Urinary bladder (tissue), 3 donors: ENCODE measurements at regions not wholly inside any gene's neighbourhood (a gene's known extent, or its start where the extent isn't known, plus 50 kb on each side); places are given as distances from the start of the nearest gene placed in this dataset.

Experiments
- DNase-seq: peaks from one replicate; pipeline ENCODE4 v3.0.0-alpha.2; 2015; ENCODE audit errors: extremely low spot score
- H3K27ac ChIP-seq: one replicate; pipeline ENCODE4 v1.5.1; 2013; ENCODE audit warnings: low read depth, mild to moderate bottlenecking, moderate library complexity
- H3K36me3 ChIP-seq: one replicate; pipeline ENCODE4 v1.6.1; 2013; ENCODE audit warnings: mild to moderate bottlenecking, moderate library complexity; ENCODE audit not compliant: insufficient read depth
- H3K4me1 ChIP-seq: one replicate; pipeline ENCODE4 v1.6.1; 2013; ENCODE audit warnings: mild to moderate bottlenecking, moderate library complexity; ENCODE audit not compliant: insufficient read depth
- H3K4me3 ChIP-seq: one replicate; pipeline ENCODE4 v1.5.1; 2013; ENCODE audit warnings: low read depth, low read length
- WGBS: extraction: QIAGEN DNeasy Blood & Tissue Kit; methylation state at CpG from one replicate; pipeline ENCODE4 v1.1.7; 2013; 5-methylcytosine and 5-hydroxymethylcytosine counted together
- donor health status: healthy with polysubstance abuse.
- donor health status: healthy.

DNA sequence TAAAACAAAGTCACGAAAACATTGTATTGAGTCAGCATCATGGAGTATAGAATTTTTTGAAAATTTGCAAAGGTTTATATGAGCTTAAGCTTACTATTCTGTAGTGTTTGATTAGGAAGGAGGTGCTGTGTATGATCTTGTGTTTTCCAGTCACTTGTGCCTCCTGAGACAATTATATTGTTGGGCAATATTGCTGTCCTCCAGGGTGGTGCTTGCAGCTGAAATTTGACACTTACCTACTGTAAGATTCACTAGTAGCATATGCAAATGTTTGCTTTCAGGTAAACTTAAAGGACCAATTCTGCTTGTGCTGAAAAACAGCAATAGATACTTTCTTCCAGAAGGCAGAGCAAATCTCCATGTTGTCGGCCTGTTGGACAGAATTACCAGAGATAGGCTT is 268.0 kb downstream of the TGFB2 start:
- DNase-seq: no peak
- Histone ChIP-seq H3K4me3 (no peak overlapping the region), H3K4me1 (no peaks in the 10 kb centered on the region), H3K27ac (no peak overlapping the region), H3K36me3 (no peaks in the 10 kb centered on the region)
- 90% methylated on average over 2 of the region's 2 CpGs for WGBS

DNA sequence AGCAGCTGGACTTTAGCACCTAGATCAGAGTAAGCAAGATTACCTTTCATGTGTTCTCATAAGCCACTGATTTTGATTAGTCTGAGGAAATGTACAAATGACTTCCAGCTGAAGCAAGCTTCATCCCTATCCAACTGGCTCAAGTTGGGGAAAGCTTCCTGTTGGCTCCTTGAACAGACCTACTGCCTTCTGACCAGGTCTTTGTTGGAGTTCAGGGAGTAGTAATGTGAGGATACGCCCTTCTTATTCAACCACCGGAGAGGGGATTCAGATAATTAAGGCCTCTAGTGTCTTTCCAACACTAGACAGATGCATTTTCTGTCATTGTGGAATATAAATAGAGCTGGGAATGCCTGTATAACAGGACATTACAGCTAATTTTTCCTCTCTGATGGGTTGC is 268.9 kb downstream of the TGFB2 start:
- no peak for DNase-seq
- 91% methylated on average over 2 of the region's 2 CpGs for WGBS
- Histone ChIP-seq H3K4me1 (no peaks in the 10 kb centered on the region), H3K27ac (no peak overlapping the region), H3K4me3 (no peak overlapping the region), H3K36me3 (no peaks in the 10 kb centered on the region)

DNA sequence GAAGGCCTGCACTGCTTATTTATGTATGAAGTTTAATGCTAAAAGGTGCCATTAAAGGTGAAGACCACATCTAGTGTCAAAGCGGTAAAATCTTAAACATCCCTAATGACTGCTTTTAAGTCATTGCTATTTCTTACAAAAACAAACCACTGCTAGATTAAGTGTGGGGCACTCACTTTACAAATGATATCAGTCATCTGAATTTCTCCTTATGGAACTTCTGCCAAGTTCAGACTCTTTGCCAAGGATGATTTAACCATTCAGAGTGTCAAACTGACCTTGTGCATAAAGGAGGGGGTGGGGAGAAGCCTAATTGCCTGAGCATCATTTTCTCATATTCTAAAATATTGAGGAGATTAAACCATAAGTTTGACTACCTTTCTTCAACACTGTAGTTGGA is 271.5 kb downstream of the TGFB2 start:
- Histone ChIP-seq H3K36me3 (no peaks in the 10 kb centered on the region), H3K27ac (no peak overlapping the region), H3K4me1 (no peaks in the 10 kb centered on the region), H3K4me3 (no peak overlapping the region)
- WGBS: 61% methylated on average over 1 of the region's 1 CpG
- no peak for DNase-seq

DNA sequence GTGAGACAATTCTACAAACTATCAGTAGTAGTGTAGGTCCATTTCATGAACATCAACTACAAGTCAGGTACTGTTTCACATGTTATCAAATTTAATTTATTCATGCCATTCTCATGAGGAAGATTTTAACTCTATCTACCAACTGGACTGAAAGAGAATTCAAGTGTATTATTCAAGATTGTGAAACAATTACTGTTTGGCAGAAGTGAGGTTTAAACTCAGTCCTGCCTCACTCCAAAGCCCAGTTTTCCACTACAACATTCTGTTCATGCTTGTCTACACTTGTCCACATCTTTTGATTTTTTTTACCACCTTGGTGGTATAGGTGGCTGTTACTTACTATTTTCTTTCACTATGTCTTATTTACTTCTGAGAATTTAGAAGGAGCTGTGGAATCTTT is 272.9 kb downstream of the TGFB2 start:
- Histone ChIP-seq H3K4me3 (no peak overlapping the region), H3K27ac (no peak overlapping the region), H3K36me3 (no peaks in the 10 kb centered on the region), H3K4me1 (no peaks in the 10 kb centered on the region)
- no peak for DNase-seq

DNA sequence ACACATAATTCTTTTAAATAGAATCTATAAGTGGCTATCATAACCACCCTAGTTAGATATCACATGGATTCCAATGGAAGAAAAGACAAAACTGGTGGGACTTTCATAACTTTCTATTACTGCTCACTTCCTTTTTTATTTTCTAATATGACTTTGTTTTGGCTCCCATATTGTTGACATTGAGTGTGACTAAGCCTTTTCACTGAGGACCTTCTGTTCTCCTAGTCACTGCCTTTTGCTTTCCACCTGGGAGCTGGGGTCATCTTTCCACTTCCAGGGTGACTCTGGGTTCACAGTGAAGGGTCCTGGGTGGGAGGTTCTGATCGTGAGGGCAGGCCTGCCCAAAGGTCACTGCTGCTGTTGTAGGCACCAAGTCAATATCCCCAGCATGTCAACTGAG is 275.8 kb downstream of the TGFB2 start:
- Histone ChIP-seq H3K36me3 (no peaks in the 10 kb centered on the region), H3K27ac (no peak overlapping the region), H3K4me3 (no peak overlapping the region), H3K4me1 (no peaks in the 10 kb centered on the region)
- 83% methylated on average over 1 of the region's 1 CpG for WGBS
- DNase-seq: no peak

DNA sequence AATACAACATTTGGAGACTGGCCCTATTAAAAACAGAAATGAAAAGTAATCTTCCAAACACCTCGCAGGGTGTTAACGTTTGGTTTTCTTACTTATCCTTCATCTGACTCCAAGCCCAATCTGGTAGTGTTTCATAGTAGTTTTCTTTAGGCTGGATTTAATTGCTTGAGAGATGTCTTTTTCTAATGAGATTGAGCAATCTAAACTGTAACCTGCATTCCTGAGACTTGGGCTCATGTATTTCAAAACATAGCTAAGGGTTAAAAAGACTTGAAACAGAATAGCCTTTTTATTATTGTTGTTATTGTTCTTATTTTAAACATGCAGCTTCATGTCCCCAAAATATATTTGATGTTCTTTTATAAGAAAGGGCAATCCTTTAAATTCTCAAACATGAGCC is 278.9 kb downstream of the TGFB2 start:
- no peak overlapping the region for H3K27ac ChIP-seq
- 78% methylated on average over 2 of the region's 2 CpGs for WGBS
- no peaks in the 10 kb centered on the region for H3K4me1 ChIP-seq
- no peak overlapping the region for H3K4me3 ChIP-seq
- no peak for DNase-seq
- no peaks in the 10 kb centered on the region for H3K36me3 ChIP-seq

DNA sequence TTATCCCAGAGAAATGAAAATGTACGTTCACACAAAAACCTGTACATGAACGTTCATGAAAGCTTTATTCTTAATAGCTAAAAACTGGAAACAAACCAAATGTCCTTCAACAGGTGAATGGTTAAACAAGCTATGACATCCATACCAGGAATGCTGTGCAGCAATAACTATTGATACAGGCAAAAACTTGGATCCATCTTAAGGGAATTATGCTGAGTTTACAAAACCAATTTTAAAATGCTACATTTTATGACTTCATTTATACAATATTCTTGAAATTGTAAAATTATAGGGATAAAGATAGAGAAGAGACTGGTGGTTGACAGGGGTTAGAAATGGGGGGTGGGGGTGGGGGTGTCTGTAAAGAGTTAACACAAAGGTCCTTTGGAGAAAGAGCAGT is 280.3 kb downstream of the TGFB2 start:
- 76% methylated on average over 2 of the region's 2 CpGs for WGBS

DNA sequence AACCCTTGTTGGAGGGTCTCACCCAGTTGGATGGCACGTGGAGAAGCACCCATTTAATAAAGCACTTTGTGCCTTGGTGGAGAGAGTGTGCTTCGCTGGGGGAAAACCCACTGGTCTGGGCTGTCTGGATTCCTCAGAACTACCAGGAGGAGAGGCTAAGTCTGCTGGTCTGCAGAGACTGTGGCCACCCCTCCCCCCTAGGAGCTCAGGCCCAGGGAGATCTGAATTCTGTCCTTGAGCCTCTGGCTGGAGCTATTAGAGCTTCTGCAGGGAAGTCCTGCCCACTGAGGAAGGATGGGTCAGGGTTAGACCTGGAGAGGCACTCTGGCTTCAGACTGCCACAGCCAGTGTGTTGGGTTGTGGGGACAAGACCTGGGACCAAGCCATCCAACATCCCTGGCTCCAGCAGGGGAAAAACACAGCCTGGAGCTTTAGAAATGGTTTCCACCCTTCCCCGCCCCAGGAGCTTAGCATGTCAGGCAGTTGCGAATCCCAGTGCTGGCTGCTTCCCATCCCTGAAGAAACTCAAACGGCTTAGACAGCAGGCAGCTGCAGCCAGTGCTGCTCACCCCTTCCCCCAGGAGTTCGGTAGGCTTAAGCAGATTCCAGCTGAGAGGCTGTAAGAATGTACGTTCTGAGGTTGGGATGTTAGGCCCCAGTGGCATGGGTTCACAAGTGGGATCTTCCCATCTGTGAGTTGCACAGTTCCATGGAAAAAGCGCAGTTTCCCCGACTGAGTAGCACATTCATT is 288.3 kb downstream of the TGFB2 start:
- no peak for DNase-seq
- Histone ChIP-seq H3K36me3 (no peaks in the 10 kb centered on the region), H3K4me1 (no peaks in the 10 kb centered on the region), H3K27ac (no peak overlapping the region), H3K4me3 (no peak overlapping the region)
- 49% methylated on average over 9 of the region's 9 CpGs for WGBS

More for the DNA sequence above, 280.3 kb downstream of the TGFB2 start:
- Histone ChIP-seq H3K27ac (no peak overlapping the region), H3K36me3 (no peaks in the 10 kb centered on the region), H3K4me1 (no peaks in the 10 kb centered on the region), H3K4me3 (no peak overlapping the region)
- DNase-seq: no peak

DNA sequence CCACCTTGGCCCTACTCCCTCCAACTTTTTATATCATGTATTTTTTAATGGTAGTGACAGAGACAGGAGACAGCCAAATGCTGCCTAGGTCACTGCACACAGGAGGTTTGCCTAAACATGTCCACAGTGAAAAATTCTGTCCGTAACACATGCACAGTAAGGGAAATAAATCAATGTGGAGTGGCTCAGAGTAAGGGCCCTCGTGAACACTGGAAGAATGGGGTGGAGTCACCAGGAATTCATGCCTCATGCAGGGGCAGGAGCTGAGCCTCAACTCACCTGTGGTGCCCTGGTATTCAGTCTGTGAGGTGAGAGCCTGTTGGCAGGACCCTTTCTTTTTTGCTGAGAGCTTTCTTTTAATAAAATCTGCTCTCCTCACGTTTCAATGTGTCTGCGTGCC is 289.1 kb downstream of the TGFB2 start:
- Histone ChIP-seq H3K36me3 (no peaks in the 10 kb centered on the region), H3K4me3 (no peak overlapping the region), H3K4me1 (no peaks in the 10 kb centered on the region), H3K27ac (no peak overlapping the region)
- WGBS: 65% methylated on average over 4 of the region's 4 CpGs
- DNase-seq: no peak

DNA sequence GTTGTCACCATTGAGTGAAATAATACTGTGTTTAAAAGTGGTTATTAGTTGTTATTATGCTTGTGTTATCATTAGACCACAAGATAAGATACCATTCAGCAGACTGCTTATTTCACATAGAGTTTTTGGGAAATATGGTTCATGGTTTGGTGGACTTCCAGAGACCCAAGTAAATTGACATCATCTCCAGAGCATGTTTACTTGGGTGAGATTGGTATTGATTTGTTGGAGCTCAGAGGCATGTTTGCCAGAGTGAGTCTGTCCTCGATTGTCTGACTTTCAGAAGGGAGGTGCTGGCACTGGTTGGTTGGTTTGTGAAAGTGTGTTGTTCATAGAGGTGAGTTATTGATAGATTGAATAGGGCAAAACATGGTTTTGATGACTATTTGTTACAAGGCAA is 291.4 kb downstream of the TGFB2 start:
- H3K36me3 ChIP-seq: no peaks in the 10 kb centered on the region
- no peaks in the 10 kb centered on the region for H3K4me1 ChIP-seq
- no peak overlapping the region for H3K4me3 ChIP-seq
- DNase-seq: no peak
- H3K27ac ChIP-seq: no peak overlapping the region
- 89% methylated on average over 1 of the region's 1 CpG for WGBS

DNA sequence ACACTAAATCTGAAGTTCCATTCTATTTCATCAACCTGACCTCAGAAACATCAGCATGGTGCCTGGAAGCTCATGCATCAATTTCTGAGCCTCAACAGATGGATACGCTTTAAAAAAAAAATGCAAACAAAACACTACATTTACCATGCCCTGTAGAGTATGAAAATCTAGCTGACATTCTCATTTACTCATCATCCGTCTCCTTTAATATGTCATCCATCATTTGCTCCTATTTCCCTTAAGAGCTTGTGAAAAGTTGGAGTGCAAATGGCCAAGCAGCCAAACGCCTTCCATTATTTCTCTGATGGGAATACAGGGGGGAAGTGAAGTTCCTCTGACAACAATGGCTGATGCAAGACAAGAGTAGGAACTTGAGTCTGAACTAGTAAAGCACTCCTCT is 295.0 kb downstream of the TGFB2 start:
- Histone ChIP-seq H3K4me3 (no peak overlapping the region), H3K4me1 (no peaks in the 10 kb centered on the region), H3K36me3 (no peaks in the 10 kb centered on the region), H3K27ac (no peak overlapping the region)
- DNase-seq: no peak
- 92% methylated on average over 3 of the region's 3 CpGs for WGBS

DNA sequence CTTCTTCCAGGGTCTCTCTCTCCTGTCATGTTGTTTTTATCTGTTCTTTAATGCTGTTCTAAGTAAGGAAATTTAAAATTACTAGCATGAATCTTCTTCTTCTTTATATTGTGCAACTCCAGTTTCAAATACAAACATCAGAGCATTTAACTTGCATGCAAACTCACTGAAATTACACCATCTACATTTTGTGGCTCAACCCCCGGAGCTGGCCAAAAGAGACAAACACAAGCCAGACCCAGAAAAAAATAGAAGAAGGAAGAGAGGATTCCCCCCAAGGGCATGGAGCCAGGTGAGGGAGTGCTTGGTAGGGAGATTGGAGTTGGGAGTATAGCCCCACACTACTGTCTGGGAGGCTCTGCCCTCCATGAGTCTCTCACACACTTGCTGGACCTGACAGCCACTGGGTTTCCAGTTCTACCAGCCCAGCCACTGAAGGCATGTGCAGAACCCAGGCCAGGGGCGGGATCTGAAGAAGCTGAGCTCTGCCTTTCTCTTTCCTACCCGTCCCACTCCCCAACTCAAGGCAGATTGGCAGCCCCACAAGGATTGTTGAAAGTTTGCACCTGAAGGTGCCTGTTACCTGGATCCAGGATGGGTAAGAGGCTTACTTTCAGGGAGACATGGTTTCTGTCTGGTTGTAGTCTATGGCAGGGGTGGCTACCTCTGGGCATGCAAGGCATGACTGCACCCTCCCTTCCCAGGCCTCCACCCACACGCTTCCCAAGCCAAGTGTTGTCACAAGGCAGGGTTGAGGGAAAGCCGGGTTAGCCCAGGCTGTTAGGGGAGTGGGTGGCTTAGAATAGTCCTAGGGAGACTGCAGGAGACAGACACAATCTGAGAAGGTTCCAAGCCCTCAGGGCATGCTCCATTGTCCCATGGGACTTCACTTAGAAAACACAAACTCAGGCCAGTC is 297.2 kb downstream of the TGFB2 start:
- Histone ChIP-seq H3K36me3 (no peaks in the 10 kb centered on the region), H3K4me1 (no peaks in the 10 kb centered on the region), H3K27ac (no peak overlapping the region), H3K4me3 (no peak overlapping the region)
- no peak for DNase-seq
- WGBS: 81% methylated on average over 5 of the region's 5 CpGs

DNA sequence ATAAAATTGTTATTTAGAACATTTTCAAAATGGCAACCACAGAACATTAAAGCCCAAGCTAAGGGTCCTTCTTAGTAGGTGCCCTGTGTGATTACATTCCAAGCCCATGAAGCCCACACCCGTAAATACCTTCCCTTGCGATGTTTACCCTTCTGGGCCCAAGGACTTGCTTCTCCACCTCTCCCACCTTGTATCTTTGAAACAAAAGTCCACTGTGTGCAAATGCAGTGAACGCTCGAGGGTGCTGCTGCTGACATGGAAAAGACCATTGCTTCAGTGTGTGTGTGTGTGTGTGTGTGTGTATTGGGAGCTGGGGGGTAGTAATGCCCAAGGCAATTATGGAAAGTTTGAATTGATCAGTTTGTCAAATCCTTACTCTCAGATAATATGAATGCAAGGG is 298.1 kb downstream of the TGFB2 start:
- Histone ChIP-seq H3K4me3 (no peak overlapping the region), H3K27ac (no peak overlapping the region), H3K36me3 (no peaks in the 10 kb centered on the region), H3K4me1 (no peaks in the 10 kb centered on the region)
- DNase-seq: no peak
- 90% methylated on average over 4 of the region's 4 CpGs for WGBS

DNA sequence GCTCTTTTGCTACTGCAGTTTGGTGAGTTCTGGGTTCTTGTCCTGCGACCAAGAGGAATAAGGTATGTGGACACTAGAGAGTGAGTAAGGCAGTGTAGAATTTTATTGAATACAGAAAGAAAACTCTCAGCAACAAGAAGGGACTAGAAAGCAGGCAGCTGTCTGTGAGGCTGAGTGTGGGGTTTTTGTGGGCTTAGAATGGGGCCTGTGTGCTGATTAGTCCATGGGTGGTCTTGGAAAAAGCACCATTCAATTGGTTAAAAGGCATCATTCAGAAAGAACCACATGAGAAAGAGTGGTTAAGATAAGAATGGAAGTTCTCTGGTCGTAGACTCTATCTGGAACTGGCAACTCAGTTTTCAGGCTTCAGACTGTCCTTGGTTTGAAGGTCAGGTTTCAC is 298.8 kb downstream of the TGFB2 start:
- H3K27ac ChIP-seq: no peak overlapping the region
- H3K4me3 ChIP-seq: no peak overlapping the region
- no peaks in the 10 kb centered on the region for H3K36me3 ChIP-seq
- WGBS: 88% methylated on average over 2 of the region's 2 CpGs
- no peaks in the 10 kb centered on the region for H3K4me1 ChIP-seq
- no peak for DNase-seq
